ENCODE measurements at regions not wholly inside any gene's neighbourhood (a gene's known extent, or its start where the extent isn't known, plus 50 kb on each side); places are given as distances from the start of the nearest gene placed in this dataset.

DNA sequence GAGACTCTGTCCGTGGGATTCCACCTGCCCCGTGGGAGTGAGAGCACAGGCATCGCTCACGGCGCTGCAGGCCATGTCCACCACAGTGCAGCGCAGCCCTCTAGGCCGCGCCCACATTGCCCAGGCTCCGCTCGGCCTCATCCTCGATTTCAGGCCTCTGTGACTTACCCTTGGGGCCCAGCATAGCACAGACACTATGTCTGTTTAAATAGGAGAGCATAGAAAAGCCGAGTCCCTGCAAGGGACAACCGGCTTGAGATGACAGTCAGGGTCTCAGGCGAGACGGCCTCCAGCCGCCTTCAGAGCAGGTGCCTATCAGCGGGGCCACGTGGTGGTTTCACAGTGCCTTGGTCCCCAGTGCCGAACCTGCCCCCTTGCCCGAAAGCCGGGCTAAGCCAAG, 56.9 kb upstream of the POFUT2 start:
- no peaks in the 10 kb centered on the region for H3K79me2 ChIP-seq (ENCODE audit: low read depth)
- no peak overlapping the region for H3K27ac ChIP-seq
- H3K36me3 ChIP-seq (ENCODE audit: low read depth): no peaks in the 10 kb centered on the region
- no peaks in the 10 kb centered on the region for H3K9me2 ChIP-seq (ENCODE audit: insufficient read depth)
- CTCF ChIA-PET: no interaction called here
- no peak for DNase-seq
- no peak overlapping the region for H3K4me2 ChIP-seq
- no peaks in the 10 kb centered on the region for H3K4me1 ChIP-seq (replicated peaks; ENCODE audit: insufficient read depth)
- TF ChIP-seq, protein P1, sequence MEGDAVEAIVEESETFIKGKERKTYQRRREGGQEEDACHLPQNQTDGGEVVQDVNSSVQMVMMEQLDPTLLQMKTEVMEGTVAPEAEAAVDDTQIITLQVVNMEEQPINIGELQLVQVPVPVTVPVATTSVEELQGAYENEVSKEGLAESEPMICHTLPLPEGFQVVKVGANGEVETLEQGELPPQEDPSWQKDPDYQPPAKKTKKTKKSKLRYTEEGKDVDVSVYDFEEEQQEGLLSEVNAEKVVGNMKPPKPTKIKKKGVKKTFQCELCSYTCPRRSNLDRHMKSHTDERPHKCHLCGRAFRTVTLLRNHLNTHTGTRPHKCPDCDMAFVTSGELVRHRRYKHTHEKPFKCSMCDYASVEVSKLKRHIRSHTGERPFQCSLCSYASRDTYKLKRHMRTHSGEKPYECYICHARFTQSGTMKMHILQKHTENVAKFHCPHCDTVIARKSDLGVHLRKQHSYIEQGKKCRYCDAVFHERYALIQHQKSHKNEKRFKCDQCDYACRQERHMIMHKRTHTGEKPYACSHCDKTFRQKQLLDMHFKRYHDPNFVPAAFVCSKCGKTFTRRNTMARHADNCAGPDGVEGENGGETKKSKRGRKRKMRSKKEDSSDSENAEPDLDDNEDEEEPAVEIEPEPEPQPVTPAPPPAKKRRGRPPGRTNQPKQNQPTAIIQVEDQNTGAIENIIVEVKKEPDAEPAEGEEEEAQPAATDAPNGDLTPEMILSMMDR (conservative IDR thresholded peaks at IDR 0.05): no peak
- H3F3A ChIP-seq (ENCODE audit: insufficient read depth, low read depth): no peaks in the 10 kb centered on the region
- H3K9me3 ChIP-seq (ENCODE audit: insufficient read depth, low read depth): no peaks in the 10 kb centered on the region
- POLR2A ChIA-PET (ENCODE audit: unreplicated experiment): no interaction called here
- no peaks in the 10 kb centered on the region for H3K27me3 ChIP-seq (ENCODE audit: insufficient read depth, low read depth)
- no peaks in the 10 kb centered on the region for H4K20me1 ChIP-seq (ENCODE audit: insufficient read depth)
- intact Hi-C loops (cut with micrococcal nuclease; ENCODE audit: unreplicated experiment): no loop called here
- no peak overlapping the region for H2AFZ ChIP-seq
- no peak overlapping the region for H3K4me3 ChIP-seq
- no TSS peak for BruUV-seq (replicated peaks)

GRCh38 chr21:45347048-45347711, 57.8 kb upstream of the COL18A1 start:
- Histone ChIP-seq H2AFZ (no peak overlapping the region), H4K20me1 (ENCODE audit: insufficient read depth) (no peaks in the 10 kb centered on the region), H3K4me2 (no peak overlapping the region), H3K4me3 (no peak overlapping the region), H3K9me2 (ENCODE audit: insufficient read depth) (no peaks in the 10 kb centered on the region), H3K9me3 (ENCODE audit: insufficient read depth, low read depth) (no peaks in the 10 kb centered on the region), H3K36me3 (ENCODE audit: low read depth) (no peaks in the 10 kb centered on the region), H3K4me1 (replicated peaks; ENCODE audit: insufficient read depth) (no peaks in the 10 kb centered on the region), H3K27ac (no peak overlapping the region), H3K79me2 (ENCODE audit: low read depth) (no peaks in the 10 kb centered on the region), H3F3A (ENCODE audit: insufficient read depth, low read depth) (no peaks in the 10 kb centered on the region), H3K27me3 (ENCODE audit: insufficient read depth, low read depth) (no peaks in the 10 kb centered on the region)
- BruUV-seq (replicated peaks): no TSS peak
- POLR2A ChIA-PET (ENCODE audit: unreplicated experiment): no interaction called here
- intact Hi-C loops (cut with micrococcal nuclease; ENCODE audit: unreplicated experiment): no loop called here
- no peak for TF ChIP-seq EZH2 (IDR thresholded peaks at IDR 0.05; ENCODE audit: low read depth)
- TF ChIP-seq, protein P1 (conservative IDR thresholded peaks at IDR 0.05): no peak
- CTCF ChIA-PET: no interaction called here
- no peak for DNase-seq

DNA sequence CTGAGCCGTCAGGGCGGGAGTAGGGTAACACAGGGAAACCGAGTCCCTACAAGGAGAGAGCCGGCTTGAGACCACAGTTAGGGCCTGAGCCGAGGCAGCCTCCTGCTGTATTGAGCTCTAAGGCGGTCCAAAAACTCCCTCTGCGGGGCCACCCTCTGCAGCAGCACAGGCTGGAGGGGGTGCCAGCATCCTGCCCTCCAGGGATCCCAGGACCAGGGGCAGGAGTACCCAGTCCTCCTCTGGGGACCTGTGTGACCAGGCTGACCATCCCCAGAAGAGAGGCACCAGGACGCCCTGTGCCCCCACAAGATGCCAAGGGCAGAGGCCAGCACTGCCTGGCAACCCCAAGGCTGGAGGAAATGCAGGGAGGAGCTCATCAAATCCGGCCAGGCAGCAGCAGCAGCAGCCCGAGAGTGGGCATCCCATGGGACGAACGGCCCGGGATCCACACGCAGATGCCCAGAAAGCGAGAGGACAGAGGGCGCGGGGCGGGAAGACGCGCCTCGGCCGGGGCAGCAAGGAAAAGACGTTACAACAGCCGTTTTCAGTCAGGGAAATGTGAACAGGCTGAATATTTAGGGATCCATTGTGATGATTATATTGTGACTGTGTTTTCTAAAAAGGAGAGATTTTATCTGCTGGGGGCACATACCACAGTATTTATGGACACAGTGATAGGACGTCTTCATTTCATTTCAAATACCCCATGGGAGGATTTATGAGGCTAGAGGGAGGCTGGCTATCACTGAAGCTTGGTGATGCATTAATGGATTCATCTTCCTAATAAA, 57.1 kb upstream of the COL18A1 start:
- no peaks in the 10 kb centered on the region for H3K27me3 ChIP-seq (ENCODE audit: insufficient read depth, low read depth)
- no peaks in the 10 kb centered on the region for H3K9me2 ChIP-seq (ENCODE audit: insufficient read depth)
- no peaks in the 10 kb centered on the region for H3K79me2 ChIP-seq (ENCODE audit: low read depth)
- no peak overlapping the region for H3K4me2 ChIP-seq
- BruUV-seq (replicated peaks): no TSS peak
- H4K20me1 ChIP-seq (ENCODE audit: insufficient read depth): no peaks in the 10 kb centered on the region
- no peaks in the 10 kb centered on the region for H3K4me1 ChIP-seq (replicated peaks; ENCODE audit: insufficient read depth)
- H3F3A ChIP-seq (ENCODE audit: insufficient read depth, low read depth): no peaks in the 10 kb centered on the region
- H3K4me3 ChIP-seq: no peak overlapping the region
- TF ChIP-seq, protein P1 (conservative IDR thresholded peaks at IDR 0.05): no peak
- TF ChIP-seq EZH2 (IDR thresholded peaks at IDR 0.05; ENCODE audit: low read depth): no peak
- H2AFZ ChIP-seq: no peak overlapping the region
- H3K27ac ChIP-seq: no peak overlapping the region
- no peak for DNase-seq
- POLR2A ChIA-PET (ENCODE audit: unreplicated experiment): no interaction called here
- CTCF ChIA-PET: no interaction called here
- no peaks in the 10 kb centered on the region for H3K36me3 ChIP-seq (ENCODE audit: low read depth)
- intact Hi-C loops (cut with micrococcal nuclease; ENCODE audit: unreplicated experiment): no loop called here
- no peaks in the 10 kb centered on the region for H3K9me3 ChIP-seq (ENCODE audit: insufficient read depth, low read depth)

Measured in PC-9 (cell line).